GM21526 (cell line): ENCODE measurements at regions not wholly inside any gene's neighbourhood (a gene's known extent, or its start where the extent isn't known, plus 50 kb on each side); places are given as distances from the start of the nearest gene placed in this dataset.

Source experiments
- ATAC-seq: cut with Tn5 transposase; IDR thresholded peaks from one replicate; pipeline ENCODE4 v1.9.1; 2021; ENCODE audit warnings: moderate library complexity; ENCODE audit not compliant: unreplicated experiment, low FRiP score

DNA sequence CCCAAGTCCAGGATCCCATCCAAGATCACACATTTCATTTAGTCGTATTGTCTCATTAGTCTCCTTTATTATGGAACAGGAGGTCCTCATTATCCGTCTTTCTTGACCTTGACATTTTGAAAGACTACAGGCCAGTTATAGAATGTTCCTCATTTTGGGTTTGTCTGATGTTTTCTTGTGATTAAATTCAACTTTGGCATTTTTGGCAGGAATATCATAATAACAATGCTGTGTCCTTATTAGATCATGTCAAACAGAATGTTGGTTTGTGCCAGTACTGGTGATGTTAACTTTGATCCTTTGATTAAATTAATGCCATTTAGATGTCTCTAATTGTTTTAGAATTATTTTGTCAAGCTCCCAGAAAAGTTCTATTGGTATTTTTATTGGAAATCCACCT lies 106.5 kb upstream of the FRY start:
- ATAC-seq, result no peak

DNA sequence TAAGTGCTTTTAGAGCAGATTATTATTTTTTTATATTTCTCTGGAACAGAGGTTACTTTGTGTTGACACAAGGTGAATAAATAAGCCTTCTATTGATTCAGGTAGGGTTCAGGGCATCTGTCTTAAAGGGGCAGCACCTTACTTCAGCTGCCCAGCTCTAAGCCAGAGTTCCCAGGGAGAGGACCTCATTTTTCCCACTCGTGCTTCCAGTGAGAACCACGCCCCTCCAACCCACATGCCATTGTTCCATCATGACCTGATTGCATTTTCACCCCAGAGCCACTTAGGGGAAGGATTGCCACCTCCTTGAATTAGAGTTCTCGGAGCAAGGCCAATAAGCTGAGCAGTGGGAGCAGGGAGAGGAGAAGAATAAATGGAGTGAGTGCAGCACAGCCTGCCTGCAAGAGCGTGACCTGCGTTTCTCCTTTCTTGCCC lies 104.3 kb upstream of the FRY start:
- ATAC-seq, result no peak

DNA sequence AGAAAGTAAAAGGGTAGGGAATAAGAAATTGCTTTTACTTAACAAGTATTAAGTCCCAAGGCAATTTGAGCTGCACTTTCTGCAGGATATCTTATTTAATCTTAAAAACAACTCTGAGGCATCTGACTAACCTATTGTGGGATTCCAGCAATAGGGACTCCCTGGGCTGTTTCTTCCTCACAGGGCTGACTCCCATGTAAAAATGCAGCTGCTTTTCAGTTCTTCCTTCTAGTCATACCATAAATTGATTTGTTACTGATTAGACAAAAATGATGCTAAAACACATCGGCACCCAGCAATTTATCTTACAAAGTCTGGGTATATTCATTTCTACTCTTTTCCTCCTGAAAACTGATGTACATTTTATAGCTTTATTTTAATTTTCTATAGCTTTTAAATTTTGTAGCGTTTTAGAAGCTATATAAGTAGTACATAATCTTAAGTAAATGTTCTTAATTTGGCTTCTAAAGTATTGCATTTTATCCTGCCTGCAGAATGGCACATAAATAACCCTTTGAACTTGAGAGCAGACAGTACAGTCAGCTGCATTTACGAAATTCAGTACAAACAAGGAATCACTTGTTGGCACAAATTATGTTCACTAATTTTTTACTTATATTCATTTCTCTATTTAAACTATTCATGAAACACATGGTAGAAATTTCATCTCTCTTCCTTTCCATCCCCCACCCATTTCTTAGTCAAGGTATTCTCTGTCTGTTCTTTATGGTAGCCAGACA lies 102.4 kb upstream of the FRY start:
- no peak for ATAC-seq

DNA sequence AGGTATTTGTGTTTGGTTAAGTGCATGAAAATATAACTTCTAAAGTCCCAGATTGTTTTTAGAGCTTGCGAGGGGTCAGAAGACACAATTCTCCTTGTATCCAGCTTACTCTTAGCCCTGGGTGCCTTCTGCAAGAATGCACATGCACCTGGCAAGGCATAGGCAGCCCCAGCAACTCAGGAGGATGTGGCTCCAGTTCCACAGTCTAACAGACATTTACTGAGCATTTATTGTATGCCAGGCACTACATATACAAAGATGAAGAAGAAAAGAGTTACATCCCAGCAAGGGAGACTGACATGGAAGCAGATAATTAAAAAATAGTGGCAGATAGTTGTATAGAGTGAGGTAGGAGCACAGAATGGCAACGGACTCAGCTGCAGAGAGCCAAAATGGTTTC lies 101.1 kb upstream of the FRY start:
- ATAC-seq, result peak; percentile 28

DNA sequence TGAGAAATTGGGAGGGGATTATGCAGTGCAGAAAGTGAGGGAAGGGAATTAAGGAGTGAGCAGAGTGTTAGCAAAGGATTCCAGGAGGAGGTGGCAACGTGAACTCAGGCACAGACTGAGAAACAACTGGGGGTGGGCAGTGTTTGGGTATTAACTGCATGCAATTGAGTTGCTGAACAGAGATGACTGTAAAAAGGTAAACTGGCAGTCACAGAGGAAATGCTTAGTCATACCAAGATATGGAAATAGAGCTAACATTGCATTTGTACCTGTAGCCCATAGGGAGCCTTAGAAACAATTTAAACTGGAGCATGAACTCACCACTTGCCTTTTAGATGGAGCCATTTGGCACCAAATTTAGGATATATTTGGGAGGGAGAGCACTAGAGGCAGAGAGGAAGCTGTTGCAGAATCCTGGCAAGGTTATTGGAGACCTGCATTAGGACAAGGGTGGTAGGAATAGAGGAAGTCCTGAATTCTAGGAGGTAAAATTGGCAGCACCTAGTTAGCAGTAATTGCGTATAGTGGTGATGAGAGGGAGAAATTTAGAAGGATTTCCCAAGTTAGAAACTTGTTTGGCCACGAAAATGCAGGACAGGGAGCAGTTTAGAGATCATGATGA lies 100.6 kb upstream of the FRY start:
- peak; percentile 99 for ATAC-seq

DNA sequence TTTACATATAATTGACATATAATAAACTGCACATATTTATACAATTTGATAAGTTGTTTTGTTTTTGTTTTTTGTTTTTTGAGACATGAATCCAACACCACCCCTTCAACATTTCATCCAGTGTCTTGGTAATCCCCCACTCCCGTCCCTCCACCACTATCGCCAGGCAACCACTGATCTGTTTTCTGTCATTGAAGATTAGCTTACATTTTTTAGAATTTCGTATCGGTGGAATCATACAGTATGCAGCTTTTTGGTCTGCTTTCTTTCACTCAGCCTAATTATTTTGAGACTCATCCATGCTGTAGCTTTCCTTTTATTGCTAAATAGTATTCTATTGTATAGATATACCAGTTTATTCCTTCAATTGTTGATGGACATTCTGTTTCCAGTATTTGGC lies 94.1 kb upstream of the FRY start:
- ATAC-seq, result no peak

DNA sequence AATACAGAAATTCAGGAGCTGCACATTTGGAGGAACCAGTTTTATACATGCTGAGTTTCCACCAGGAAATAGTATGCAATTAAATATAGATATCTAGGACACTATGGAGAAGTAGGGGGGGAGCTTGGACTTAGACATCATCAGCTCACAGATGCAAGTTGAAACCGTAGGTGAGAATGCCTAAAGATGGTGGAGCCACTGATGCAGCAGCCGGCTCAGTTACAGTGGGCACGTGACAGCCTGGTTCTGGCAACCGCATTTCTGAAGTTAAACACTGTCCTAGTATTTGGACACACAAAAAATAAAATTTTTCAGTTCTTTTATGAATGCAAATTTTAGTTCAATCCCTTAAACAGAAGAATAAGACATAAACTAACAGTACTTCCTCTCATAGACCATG lies 91.5 kb upstream of the FRY start:
- no peak for ATAC-seq

DNA sequence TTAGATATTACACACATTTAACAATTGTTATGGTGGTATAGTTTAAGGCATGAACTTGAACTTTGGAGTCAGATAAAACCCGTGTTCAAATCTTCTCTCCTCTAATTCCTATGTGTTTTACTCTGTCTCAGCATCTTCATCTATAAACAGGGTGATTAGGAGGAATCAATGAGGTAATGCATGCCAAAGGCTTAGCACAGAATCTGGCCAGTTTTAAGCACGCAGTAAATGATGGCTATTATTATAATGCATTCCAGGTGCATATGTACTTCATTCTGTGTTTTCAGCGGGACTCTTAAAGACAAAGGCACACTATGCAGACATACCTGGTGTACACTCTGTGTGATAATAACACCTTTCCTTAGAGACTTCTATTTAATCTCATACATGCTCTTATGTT lies 88.0 kb upstream of the FRY start:
- no peak for ATAC-seq

DNA sequence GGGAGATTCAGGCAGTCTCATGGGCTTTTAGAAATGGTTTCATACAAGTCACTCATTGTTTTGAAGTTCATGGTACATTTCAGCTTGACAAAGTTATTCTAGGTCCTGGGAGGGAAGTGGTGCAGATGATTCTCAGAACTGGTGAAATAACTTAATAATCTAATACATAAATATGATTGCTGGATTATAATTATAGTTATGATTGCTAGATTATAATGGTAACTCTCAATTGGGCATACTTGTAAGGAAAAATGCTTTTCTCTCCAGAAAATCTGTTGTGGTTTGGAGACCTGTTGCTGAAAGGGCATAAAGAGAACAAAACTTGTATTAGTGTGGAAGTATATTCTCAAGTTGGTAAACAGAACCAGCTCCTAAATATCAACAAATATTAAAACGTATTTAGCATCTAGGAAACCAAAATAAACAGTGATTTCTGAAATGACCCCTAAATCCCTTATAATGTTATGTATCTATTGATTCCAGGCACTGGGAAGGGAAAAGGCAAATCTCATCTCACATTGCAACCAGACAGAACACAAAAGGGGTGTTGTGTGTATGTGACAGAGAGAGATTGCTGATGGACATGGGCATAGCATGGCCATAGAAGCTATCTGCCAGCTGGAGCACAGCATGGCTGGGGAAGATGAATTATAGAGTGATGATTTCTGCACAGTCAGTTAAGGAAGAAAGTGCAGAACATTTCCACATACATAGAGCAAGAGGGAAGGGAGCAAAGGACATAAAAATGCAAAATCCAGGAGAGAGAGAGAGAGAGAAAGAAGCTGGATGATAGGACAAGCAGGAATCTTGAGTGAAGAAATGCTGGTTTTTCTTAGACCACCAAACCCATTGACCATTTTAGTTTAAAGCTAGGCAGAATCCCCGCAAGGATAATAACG lies 87.1 kb upstream of the FRY start:
- ATAC-seq, result no peak

DNA sequence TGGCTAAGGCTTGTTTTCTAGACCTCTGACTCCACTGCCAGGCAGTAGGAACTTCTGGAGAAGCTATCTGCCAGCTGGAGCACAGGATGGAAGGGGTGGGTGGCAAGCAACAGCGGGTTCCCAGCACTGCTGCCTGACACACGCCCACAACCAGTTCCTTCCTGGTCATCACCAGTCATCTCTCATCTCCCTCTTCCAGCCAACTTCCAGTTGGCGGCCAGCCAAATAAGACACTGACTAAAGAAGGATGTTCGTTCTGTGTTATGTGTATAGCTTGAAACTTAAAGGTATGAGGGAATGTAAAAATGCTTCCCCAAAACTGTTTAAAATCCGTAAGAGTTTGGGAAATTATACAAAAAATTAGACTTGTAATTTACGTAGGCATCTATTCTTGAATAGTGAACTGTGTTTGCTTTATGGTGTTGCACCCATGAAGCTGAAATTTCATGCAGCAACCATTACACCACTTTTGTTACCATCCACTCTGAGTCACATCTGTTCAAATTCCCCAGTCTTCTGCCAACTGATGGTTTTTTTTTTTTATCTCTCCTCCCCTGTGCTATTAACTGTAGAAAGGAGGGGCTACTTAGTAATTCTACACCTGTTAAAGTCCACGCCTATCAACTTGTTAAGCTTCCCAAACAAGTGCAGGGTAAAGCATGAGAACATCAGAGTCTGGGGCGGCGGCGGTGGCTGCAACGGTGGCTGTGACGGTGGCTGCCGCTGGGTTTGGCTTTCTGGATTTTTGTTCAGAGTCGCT lies 86.2 kb upstream of the FRY start:
- no peak for ATAC-seq

DNA sequence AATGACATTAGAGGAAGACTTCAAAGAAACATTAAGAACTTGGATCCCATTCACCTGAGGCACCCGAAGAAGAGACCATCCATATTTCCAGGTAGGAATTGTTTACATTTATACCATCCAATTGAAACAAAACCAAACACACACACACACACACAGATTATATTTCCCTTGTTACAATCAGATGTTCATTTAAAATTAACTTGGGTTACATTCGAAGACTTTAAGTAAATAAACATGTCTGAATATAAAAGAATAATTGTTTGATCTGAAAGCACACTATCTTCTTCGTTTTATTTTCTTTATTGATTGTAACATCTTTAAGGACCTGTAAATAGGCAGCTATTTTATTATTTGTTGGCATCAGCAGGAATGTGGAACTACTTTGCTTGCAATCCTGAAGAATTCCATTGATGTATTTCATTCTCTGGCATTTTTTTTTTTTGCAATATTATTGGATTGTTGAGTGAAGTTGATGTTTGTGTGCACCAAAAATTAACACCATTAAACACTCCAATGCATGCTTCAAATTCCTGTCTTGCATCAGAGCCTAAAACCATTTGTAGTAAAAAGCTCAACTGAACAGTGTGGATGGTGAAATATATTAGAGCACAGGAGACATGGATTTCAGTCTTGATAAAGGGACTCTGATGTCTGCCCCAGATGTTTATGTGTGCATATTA lies 85.3 kb upstream of the FRY start:
- no peak for ATAC-seq

DNA sequence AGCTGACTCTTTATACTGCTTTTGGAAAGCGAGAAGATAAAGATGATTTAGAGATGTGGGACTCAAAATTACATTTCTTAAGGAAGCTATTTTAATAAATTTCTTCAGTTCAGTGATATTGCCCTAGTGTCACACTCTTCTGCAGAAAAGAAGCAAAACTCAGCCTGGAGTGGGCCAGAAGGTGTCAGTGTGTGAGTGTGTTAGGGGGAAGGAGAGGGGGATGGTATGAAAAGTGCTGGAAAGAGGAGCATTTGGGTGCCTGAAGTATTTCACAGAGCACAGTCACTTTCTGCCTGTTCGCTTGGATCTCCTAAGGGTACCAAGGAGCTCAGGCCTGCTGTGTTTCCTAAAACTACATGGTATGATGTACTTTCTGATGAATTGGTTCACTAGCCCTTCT lies 84.5 kb upstream of the FRY start:
- no peak for ATAC-seq

DNA sequence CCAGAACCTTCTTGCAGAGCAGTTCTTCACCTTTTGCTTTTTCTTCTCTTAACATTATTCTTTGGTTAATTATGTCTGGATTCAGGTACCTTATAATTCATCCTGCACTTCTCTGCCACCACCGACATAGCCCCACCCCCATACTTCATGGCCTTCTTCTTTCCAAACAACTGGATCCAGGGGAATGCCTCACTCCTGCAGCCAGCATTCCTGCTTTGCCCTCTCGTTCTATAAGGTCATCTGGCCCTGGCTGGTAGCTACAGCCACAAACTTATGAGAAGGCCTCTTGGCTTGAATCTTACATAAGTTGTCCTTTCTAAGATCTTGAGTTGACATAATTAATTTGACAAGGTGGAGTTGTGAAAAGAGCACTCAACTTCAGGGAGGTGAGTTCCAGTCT lies 84.1 kb upstream of the FRY start:
- no peak for ATAC-seq

DNA sequence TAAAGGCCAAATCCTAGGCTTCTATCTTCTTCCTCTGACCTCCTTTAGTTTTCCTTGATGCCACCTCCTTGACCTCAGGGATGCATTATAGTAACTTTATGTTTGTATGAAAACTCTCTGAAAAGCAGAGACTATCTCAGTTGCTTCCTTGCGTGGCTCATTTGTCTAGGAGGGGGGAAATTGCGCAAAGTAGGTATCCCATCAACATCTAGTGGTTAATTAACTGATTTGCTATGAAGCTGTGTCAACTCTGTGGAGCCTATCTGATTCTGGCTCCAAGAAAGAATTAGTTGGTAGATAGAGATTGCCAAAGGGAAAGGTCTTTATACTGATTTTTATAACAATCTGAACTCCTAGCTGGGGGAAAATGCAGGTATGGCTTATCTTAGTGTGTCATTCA lies 82.1 kb upstream of the FRY start:
- ATAC-seq, result no peak

DNA sequence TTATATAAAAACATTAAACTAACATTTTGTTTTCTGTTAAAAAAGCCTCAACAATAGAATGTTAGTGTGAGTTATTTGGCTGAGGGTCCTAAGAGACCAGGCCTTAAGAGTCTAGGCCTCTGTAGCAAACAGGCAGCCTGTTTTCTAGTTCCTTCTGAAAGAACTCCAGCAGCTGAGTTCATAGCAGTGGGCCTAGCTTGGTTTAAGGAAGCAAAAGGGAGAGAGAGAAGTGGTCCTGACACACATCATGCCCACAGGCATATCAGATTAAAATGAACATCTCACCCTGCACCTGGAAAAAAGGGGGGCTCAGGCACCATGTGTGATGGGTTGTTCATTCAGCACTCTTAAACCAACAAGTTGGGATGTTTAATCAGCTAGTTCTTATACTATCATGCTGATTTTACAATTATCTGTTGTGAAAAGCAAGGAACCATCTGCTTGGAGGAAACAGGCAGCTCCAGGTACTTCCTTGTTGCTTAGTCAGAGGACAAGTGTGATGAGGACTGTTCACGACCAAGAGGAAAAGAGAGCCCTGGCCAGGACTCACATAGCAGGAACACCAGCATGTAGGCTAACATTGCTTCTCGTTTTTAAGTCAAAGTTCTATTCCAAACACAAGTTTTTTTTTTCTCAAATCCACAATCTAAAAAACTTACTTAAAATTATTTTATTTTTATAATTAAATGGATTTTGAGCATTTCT lies 81.3 kb upstream of the FRY start:
- ATAC-seq, result no peak

DNA sequence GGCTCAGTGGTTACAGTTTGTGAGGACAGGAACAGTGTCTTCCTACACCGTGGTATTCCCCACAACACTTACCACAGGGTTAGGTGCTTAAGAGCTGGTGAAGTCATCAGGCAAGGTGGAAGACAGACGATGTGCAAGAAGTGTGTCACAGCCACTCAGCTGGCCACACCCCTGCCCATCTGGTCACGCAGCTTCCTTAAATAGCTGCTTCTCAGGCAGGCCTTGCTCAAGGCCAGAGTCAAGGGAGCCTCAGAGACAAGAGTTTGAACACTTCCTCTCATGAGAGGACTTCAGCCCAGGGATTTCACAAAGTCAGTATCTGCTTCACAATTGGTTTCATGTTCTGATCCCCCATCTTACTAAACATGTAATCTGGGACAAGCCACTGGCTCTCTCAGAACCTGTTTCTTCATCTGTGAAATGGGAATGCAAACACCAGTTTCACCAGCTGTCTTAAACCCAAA lies 80.3 kb upstream of the FRY start:
- peak; percentile 90 for ATAC-seq

DNA sequence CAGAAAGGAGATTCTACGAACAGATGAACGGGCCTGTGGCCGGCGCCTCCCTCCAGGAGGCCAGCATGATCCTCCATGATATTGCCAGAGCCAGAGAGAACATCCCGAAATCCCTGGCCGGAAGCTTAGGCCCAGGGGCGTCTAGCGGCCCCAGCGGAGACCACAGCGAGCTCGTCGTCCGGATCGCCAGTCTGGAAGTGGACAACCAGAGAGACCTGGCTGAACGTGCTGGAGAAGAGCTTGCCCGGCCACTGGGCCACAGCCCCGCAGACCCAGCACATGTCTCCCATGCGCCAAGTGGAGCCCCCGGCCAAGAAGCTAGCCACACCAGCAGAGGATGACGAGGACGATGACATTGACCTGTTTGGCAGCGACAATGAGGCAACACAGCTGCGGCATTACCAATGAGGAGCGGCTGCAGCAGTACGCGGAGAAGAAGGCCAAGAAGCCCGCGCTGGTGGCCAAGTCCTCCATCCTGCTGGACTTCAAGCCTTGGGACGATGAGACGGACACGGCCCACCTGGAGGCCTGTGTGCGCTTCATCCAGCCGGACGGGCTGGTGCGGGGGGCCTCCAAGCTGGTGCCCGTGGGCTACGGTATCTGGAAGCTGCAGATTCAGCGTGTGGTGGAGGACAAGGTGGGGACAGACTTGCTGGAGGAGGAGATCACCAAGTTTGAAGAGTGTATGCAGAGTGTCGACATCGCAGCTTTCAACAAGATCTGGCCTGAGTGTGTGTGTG lies 78.8 kb upstream of the FRY start:
- no peak for ATAC-seq

DNA sequence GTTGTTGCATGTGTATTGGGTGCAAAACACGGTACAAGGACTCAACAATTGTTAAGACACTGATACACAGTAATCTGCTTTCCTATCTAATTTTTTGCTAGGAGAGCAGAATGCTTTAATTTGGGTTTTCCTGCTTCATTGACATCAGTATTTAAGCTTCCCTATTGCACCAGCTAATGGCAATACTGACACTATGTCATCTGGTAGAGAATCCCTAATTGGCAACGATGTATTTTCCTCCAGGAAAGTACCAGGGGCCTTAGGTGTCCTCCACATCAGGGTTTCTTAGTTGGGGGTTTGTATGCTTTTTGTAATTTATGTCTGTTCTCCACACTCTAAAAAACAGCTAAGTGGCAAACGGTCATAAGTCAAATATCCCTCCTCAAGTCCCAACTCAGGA lies 76.5 kb upstream of the FRY start:
- ATAC-seq, result no peak

DNA sequence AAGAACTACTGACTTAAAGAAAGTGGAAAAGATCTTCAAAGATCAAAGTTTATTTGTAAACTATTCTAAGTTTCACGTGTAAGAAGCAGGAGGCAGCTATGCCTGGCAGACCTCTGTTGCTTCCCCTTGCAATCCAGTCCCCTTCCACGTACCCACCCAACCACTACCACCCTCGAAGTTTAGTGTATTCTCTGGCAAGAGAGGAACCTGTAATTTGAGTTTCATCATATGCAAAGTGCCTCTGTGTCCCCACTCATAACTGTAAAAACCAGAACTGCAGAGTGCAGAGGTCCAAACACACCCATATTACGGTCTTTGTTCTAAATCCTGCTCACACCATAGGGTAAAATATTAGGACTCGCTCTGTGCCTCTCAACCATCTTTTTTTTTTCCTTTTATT lies 75.8 kb upstream of the FRY start:
- no peak for ATAC-seq
